DMS 273 treated with DMSO at 0.1 percent for 48 hours (cell line): ENCODE measurements at regions not wholly inside any gene's neighbourhood (a gene's known extent, or its start where the extent isn't known, plus 50 kb on each side); places are given as distances from the start of the nearest gene placed in this dataset.
"Not testable (repeated sequence)": the region's sequence is repeated elsewhere in the genome, so short reads cannot be mapped to it uniquely, and the experiment has no call there.

Experiments used
- DNase-seq: peaks from one replicate; lab custom pipeline; 2025; lab: John Stamatoyannopoulos, UW

DNA sequence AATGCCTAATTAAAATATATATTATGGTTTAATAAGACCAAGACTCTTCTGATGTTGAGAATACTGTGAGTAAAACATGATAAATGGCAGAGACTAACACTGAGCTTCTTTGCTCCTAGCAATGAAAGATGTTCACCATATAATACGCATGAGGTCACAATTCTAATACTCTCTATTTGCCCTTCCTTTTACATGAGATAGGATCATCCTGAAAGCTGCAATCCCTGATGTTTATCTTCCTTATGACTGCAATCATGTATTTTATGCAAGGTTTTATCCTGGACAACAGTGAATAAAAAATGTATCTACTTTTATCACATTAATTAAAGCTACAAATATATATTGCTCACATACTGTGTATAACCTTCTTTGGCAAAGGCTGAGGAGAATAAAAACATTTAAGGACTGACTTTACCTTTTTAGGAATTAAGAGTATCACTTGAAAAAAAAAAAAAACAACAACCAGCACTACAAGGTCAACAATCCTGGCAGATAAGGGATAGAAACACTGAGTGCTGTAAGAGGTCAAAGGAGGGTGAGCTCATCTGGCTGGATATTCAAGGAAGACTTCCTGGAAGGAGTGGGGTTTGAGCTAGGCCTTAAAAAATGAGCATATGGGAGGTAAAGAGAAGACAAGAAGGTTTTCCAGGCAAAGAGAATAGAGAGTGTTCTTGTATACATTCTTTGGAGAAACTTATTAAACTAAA, 99.9 kb downstream of the AREG start:
- DNase-seq = no peak

DNA sequence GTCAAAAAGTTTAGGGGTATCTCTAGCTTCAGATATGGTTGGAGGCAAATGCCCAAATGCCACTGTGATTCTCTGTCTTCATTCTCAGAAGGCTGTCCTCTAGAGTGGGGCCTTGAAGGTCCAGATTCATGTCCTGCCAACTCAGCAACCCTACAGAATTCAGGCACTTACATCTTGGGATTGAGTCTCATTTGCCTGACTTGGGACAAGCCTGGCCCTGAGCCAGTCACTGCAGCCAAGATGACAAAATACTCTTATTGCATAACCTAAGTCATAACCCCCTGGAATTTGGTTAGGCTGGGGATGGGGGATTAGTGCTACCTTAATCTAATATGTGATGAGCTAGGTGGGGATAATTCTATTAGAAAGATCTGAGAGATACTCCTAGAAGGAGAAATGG, 100.5 kb downstream of the AREG start:
- no peak for DNase-seq

DNA sequence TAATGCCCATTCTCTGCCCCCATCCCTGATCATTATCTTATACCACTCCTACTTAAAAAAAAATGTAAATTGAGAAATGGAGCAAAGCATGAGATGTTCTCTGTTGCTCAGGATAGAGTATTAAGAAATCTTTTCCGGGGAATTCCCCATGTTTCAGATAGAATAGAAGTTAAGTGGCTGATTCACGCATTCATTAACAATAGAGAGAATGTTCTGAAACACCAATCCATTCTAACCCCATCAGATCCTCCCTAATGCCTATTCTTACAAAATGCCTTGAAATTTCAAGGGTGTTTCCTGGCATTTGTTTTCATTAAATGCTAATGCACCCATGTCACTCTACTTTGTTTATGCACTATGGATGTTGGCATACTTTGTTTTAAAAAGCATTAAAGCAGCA, 101.1 kb downstream of the AREG start:
- no peak for DNase-seq

DNA sequence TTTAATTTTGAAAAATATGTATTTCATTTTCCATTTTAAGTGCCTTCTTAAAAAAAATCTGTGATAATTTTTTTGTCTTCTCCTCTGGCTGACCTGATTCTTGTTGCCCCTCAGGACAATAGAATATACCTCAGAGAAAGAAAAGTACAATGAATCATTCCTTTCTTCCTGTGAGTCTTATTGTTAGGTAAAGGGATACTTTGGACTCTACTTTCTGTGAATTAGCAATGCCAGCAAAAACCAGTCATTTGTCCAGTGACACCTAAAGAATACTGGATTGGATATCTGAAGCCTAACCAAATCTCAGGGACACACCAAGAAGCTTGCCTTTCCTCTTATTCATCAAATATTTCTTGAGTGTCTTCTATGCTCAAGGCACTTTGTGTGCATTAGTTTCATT, 102.1 kb downstream of the AREG start:
- DNase-seq = no peak

DNA sequence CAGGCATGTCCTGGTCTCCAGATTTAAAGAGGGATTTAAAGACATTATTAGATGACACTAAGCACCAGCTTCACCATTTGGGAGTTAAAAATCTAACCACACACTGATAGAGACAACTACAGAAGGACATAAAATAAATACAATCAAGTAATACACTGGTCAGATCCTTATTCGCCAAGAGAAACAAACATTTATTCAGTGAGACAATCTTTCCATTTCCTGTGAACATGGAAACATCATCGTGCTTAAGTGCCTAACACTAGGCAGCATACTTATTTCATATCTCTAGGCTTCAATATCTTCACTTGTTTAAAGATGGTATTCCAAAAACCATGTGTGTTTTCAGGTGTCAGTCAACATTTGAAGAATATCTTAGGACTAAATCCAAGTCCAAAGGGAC, 103.6 kb downstream of the AREG start:
- DNase-seq = no peak

DNA sequence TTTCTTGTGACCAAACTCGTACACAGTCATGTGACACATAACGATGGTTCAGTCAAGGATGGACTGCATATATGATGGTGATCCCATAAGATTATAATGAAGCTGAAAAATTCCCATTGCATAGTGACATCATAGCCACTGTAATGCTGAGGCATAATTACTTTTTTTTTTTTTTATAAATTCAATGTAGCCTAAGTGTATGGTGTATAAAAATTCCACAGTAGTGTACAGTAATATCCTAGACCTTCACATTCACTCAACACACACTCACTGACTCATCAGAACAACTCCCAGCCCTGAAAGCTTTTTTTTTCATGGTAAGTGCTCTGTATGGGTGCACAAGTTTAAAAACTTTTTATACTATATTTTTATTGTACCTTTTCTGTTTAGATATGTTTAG, 105.0 kb downstream of the AREG start:
- DNase-seq = no peak

DNA sequence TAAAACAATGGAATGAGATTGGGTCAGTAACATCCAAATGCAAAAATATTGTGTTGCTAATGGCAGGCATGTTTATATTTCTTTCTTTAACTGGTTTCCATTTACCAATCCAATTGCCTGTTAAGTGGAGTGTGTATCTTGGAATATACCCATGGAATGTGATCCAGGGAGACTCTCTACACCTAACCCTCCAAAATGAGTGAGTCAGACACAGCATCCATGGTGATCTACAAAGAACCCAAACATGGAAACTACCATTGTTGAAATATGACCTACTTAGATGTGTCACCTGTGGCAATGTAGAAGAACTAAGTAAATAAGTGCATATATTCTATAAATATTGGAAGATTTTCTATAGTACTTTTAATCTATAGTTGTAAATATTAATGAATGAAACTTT, 110.3 kb downstream of the AREG start:
- DNase-seq = no peak

DNA sequence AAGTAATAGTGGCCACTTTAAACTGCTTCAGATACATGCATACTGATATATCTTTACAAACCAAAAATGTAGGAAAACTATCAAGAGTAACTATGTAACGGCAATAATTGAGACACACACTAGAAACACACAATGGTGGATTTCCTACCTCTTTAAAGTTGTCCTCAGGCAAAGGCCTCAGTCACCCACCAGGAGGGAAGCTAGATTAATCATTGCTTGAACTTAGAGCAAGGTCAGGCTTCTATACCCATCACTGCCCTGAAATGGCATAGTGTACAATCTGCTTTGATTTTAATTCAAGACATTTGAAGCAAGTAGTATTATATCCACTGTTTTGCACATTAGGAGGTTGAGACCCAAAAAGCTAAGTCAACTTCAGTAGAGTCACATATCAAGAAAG, 110.9 kb downstream of the AREG start:
- no peak for DNase-seq

DNA sequence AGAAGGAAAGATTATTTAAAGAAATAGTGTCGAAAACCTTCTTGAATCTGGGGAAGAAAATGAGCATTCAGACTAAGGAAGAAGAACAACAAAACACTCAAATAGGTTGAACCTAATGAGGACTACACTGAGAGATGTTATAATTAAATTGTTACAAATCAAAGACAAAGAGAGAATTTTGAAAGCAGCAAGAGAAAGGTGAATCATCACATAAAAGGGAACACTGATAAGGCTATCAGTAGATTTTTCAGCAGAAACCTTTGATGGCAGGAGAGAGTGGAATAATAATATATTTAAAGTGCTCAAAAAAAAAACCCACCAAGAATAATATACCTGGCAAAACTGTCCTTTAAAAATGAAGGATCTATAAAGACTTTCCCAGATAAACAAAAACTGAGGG, 114.9 kb downstream of the AREG start:
- DNase-seq = no peak

DNA sequence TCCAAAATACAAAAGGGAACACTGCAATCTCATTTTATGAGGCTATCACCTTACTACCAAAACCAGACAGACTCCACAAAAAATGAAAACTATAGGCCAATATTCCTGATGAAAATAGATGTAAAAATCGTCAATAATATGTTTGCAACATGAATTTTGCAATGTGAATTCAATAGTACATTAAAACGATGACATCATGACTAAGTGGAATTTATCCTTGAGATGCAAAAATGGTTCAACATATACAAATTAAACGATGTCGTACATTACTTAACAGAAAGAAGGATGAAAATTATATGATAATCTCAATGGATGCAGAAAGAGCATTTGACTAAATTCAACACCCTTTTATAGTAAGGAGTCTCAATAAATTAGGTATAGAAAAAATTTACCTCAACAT, 123.0 kb downstream of the AREG start:
- no peak for DNase-seq

DNA sequence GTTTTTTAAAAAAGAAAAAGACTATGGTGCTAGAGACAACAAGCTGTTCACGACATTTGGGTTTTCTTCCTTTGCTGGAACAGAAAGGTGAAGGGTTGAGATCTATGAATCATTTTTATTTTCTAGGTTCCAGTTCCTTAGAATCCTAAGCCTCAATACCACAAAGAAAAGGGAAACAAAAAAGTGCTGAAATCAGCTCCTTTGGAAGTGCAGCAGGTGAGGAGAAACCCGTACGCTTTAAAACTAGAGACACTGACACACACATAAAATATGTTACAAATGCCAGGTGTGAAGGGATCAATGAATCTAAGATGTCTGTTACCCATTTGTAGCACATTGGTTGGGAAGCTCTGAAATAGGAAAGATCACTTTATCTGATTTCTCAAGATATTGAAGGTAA, 125.2 kb downstream of the AREG start:
- no peak for DNase-seq

DNA sequence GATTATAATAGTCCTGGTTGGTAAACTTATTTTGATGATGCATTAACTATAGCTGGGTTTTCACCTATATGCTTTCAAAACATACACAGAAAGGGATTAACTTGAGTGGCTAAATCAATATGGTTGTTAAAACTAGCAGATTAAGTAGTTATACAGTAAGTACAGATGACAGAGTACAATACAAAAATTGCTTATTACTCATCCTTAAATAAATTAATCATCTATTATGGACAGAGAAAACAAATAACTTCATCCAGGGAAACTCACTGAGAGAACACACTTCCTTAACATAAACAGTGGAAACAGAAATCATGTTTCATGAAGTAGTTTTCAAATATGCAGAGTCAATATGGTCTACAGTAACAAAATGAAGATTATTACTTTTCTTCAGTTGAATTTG, 133.4 kb downstream of the AREG start:
- DNase-seq = no peak

DNA sequence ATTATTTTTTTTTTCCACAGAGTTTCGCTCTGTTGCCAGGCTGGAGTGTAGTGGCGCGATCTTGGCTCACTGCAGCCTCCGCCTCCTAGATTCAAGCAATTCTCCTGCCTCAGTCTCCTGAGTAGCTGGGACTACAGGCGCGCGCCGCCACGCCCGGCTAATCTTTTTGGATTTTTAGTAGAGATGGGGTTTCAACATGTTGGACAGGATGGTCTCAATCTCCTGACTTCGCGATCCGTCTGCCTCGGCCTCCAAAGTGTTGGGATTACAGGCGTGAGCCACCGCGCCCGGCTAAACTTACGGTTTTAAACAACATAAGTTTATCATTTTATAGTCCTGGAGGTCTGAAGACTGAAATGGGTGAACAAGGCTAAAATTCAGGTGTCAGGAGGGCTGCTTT, 133.9 kb downstream of the AREG start:
- DNase-seq = not testable (repeated sequence)

DNA sequence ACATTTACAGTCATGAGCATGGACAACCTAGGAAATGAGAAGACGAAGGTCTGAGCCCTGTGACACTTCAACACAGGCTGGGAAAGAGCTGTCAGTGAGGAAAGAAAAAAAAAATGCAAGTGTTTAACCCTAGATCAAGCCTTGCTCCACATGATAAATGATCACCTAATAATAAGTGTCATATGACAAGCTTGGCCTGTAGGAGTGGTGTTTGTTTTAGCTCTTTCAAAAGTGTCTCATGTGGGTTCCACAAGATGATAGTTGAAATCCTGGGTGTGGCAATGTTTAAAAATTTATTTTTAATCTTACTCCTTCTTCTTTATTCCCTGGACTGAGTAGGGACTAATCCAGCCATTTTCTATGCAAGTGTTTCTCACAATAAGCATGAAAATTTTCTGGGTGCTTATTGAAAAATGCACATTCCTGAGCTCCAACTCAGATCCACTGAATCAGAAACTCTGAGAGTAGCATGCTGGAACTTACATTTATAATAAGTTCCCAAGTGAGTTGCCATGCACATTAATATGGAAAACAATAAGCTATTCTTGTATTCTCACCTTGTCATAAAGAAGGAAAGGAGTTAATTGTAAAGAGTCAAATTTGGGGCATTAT, 138.3 kb downstream of the AREG start:
- no peak for DNase-seq

DNA sequence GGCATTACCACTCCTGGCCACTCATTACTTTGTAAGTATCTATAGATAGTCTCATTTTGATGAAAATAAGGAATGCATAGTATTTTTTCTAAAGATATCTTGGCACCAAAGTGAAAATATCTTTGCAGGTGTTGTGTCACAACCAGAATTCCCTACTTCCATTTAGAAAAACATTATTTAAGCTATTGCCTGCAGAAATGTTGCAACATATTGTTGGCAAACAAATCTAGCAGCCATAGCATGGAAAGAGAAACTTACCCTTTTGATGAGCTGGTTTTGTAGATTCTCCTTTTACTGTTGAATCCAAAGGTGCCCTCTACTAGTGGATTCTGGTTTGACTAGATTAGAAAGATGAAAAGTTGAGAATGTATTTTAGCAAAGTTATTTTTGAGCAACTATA, 138.8 kb downstream of the AREG start:
- no peak for DNase-seq

DNA sequence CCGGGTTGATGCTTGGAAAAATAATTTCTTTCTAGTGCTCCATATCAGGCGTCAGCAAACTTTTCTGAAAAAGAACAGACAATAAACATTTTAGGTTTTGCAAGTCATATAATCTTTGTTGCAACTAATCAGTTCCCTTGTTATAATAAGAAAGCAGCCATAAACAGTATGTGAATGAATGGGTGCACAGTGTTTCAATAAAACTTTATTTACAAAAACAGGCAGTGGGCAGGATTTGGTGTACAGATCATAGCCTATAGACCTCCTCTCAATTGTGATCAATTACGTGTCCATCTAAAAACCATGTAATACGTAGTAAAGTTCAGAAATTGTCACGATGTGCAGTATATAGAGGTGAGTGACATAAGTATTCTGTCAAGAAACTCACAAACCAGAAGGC, 143.4 kb downstream of the AREG start:
- DNase-seq = no peak

DNA sequence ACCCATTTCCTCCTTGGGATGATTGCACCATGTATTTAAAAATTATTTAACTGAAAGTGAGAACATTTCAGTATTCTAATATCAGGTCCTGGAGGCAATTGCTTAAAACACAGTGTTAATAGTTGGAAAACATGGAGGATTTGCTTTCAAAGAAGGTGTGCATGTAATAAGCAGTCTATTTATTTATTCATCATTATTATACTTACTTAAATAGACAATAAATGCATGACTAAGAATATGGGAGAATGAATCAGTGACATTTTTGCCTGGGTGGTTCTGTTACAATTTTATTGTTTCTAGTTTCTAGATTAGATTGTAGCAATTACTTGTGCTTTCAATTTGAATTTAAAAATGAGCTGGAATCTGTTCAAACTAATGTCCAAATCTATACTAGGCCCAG, 145.5 kb downstream of the AREG start:
- no peak for DNase-seq

DNA sequence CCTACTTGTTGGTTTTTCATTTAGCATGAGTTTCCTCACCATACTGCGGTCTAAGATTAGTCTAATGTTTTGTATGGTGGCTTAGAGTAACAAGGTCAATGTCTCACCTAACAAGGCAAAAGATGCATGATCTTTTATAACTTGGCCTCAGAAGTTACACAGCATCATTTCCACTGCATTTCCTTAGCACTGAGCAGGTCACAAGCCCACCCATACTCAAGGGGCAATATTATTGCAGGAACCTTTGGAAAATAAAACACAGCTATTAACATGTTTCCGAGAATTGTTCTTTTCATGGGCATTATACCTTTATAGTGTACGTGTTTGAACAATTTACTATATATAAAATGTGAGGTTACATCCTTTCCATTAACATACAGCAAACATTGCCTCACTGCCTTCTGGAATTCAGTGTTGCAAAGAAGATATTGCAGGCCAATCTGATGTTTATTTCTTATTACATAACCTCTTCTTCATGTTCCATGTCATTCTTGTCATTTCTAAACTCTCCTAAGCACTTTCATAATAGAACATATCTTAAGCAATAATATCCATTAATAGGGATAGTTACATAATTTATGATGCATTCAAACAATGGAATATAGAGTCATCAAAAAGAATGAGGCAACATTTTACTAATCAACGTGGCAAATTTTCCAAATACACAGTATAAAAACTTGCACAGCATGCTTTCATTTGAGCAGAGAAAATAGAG, 153.8 kb downstream of the AREG start:
- DNase-seq = no peak

DNA sequence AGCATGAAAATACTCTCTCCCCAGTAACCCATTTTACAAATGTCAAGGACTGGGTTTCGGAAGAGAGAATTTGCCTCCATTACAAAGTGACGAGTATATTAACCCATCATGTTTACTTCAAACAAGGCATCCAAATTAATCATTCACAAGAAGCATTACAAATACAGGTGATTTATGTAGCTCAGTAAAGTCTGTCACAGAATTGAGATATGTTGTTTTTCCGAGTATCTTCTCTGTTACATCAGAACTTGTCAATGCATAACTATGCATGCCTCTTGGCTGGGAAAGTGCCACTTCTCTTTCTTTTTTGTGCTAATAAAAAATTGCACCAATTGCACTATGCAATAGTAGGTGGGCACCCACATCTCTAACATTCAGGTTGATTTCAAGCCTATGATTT, 158.2 kb downstream of the AREG start:
- DNase-seq = no peak

DNA sequence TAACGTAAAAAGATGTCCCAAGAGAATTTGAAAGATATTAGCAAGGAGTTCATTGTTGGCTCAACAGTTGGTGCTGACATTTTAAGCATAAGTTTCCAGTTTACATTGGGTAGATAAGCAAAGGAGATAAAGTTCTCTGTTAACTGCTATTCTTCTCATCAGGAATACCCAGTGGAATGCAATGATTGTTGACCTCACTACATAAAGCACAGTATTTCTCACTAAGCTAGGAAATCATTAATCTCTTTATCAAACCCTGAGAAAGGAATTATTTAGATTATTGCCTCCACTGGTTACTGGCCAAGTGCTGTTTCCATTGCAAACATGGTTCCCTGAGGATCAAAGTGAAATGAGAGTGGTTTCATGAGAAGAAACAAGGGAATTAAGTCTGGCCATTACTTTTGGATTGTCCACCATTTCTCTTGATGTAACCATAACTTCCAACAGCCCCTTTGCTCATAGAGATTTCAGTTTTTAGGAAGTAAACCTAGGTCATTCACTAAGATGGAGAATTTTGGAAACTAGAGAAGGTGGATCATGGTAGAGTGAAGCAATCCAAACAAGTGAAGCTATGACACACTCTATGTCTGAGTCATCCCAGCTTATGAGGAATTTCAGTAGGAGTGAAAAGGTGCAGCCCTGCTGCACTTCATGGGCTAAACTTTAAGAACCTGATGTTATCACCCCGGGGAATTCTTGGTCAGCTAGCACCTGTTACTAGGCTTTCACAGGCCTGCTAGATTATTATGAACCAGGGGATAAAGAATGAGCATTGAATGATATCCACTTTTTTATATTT, 163.4 kb downstream of the AREG start:
- DNase-seq = no peak

DNA sequence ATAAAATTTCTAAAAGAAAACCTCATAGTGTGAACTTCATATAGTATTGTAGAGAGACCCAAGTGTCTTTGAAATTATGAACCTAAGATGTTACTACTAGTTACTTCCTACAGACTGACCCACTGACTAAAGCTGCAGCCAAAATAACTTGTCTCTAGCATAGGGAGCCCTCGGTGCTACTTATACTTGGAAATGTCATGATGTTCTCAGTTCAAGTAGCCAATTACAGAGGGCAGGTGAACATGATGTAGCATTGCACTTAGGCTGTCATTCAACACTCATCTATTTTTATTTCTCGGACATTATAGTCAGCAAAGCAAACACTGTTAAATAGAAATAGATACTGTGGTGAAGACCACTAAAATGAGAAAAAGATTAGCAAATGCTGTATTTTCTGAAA, 165.6 kb downstream of the AREG start:
- no peak for DNase-seq

DNA sequence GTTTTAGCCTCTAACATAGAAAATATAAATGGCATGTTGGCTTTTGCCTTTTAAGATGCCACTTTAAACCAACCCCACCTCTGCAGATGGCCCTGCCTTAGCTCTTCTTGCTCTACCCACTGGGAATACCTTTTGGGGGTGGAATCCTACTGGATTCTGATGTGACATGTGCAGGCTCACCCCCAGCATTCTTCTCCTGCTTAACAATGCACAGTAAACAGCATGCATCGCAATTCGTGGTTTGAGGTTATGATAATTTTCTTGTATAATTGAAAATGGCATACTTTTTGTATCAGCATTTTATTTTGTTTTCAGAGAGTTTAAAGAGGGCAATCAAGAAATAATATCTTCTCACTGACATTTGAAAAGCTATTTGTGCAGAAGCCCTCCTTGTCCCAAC, 167.9 kb downstream of the AREG start:
- no peak for DNase-seq

DNA sequence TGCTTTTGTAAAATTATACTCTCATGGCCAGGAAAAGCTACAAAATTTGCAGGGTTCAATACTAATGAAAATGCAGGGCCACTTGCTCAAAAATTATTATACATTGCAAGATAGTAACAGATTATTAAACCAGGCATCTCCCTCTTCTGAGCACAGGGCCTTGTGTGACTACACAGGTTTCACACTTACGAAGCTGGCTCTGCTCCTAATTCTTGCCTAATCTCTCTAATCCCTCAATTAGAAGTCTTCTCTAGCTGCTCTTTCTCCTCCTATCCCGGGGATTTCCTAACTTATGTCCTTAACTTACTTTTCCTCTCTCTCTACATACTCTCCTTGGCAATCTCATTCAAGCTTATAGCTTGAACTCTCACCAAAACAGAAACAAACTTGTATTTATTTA, 168.3 kb downstream of the AREG start:
- no peak for DNase-seq
